ENCODE measurements at regions not wholly inside any gene's neighbourhood (a gene's known extent, or its start where the extent isn't known, plus 50 kb on each side); places are given as distances from the start of the nearest gene placed in this dataset.

DNA sequence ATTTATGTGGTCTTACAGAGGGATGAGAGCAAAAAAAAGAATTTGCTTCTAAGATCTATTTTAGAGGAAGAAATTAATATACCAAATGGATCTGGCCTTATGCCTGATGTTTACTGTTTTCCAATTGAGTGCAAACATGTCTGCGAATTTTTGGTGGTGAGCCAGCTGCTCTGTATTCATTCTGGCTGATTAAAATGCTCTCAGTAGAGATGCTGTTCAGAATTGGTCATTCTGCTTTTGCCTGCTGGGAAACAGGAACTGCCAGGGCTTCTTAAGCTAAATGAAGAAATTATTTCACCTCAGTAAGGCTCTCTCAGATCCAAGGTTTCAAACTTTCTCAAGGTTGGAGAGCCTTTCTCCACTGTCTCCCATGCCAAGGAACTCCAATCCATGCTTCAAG is 132.0 kb upstream of the SV2C start:
- Histone ChIP-seq H3K9me3 (ENCODE audit: control insufficient read depth, insufficient read depth, low read length) (no peaks in the 10 kb centered on the region), H3K27ac (ENCODE audit: low read depth, low read length) (no peak overlapping the region), H3K79me2 (ENCODE audit: control insufficient read depth, low read length) (no peaks in the 10 kb centered on the region), H3K4me3 (ENCODE audit: low read length) (no peak overlapping the region), H4K20me1 (ENCODE audit: control insufficient read depth, insufficient read depth, low read depth, low read length) (no peaks in the 10 kb centered on the region), H3K9me2 (replicated peaks; ENCODE audit: control insufficient read depth, low read length) (no peaks in the 10 kb centered on the region), H3K4me2 (ENCODE audit: low read length) (no peak overlapping the region), H3K36me3 (ENCODE audit: control insufficient read depth, low read length) (no peaks in the 10 kb centered on the region), H3K4me1 (ENCODE audit: control insufficient read depth, low read length) (no peaks in the 10 kb centered on the region), H3K27me3 (ENCODE audit: control insufficient read depth, low read length) (0 out of 2 replicates have a peak, but pooled peaks cover 2% of the 10 kb centered on the region), H3F3A (ENCODE audit: control insufficient read depth, insufficient read depth) (no peaks in the 10 kb centered on the region)
- TF ChIP-seq, protein P1, sequence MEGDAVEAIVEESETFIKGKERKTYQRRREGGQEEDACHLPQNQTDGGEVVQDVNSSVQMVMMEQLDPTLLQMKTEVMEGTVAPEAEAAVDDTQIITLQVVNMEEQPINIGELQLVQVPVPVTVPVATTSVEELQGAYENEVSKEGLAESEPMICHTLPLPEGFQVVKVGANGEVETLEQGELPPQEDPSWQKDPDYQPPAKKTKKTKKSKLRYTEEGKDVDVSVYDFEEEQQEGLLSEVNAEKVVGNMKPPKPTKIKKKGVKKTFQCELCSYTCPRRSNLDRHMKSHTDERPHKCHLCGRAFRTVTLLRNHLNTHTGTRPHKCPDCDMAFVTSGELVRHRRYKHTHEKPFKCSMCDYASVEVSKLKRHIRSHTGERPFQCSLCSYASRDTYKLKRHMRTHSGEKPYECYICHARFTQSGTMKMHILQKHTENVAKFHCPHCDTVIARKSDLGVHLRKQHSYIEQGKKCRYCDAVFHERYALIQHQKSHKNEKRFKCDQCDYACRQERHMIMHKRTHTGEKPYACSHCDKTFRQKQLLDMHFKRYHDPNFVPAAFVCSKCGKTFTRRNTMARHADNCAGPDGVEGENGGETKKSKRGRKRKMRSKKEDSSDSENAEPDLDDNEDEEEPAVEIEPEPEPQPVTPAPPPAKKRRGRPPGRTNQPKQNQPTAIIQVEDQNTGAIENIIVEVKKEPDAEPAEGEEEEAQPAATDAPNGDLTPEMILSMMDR (IDR thresholded peaks at IDR 0.05; ENCODE audit: low read depth, low read length, poor library complexity, severe bottlenecking): no peak
- TF ChIP-seq EZH2phosphoT487 (IDR thresholded peaks at IDR 0.05; ENCODE audit: borderline replicate concordance, low read length): no peak

DNA sequence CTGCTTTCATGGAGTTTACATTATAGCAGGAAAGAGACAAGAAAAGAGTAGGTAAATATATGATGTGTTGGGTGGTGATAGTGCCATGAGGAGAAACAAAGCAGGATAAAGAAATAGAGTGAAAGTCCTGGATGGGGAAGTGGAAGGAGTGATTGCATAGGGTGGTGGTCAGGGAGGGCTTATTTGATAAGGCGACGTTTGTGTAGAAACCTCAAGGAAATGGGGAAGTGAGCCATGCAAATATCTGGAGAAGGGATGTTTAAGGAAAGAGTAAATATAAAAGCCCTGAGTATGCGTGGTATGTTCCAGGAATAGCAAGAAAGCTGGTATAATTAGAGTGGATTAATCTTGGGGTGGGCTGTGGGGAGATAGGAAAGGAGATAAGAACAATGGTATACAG is 134.7 kb upstream of the SV2C start:
- no peaks in the 10 kb centered on the region for H3K9me2 ChIP-seq (replicated peaks; ENCODE audit: control insufficient read depth, low read length)
- TF ChIP-seq, protein P1 (IDR thresholded peaks at IDR 0.05; ENCODE audit: low read depth, low read length, poor library complexity, severe bottlenecking): no peak
- no peak for TF ChIP-seq EZH2phosphoT487 (IDR thresholded peaks at IDR 0.05; ENCODE audit: borderline replicate concordance, low read length)
- no peaks in the 10 kb centered on the region for H3K79me2 ChIP-seq (ENCODE audit: control insufficient read depth, low read length)
- H3K9me3 ChIP-seq (ENCODE audit: control insufficient read depth, insufficient read depth, low read length): no peaks in the 10 kb centered on the region
- 0 out of 2 replicates have a peak, but pooled peaks cover 2% of the 10 kb centered on the region for H3K27me3 ChIP-seq (ENCODE audit: control insufficient read depth, low read length)
- no peak overlapping the region for H3K4me2 ChIP-seq (ENCODE audit: low read length)
- no peaks in the 10 kb centered on the region for H4K20me1 ChIP-seq (ENCODE audit: control insufficient read depth, insufficient read depth, low read depth, low read length)
- no peak overlapping the region for H3K27ac ChIP-seq (ENCODE audit: low read depth, low read length)
- H3K4me3 ChIP-seq (ENCODE audit: low read length): no peak overlapping the region
- no peaks in the 10 kb centered on the region for H3K36me3 ChIP-seq (ENCODE audit: control insufficient read depth, low read length)
- H3K4me1 ChIP-seq (ENCODE audit: control insufficient read depth, low read length): no peaks in the 10 kb centered on the region
- no peaks in the 10 kb centered on the region for H3F3A ChIP-seq (ENCODE audit: control insufficient read depth, insufficient read depth)

DNA sequence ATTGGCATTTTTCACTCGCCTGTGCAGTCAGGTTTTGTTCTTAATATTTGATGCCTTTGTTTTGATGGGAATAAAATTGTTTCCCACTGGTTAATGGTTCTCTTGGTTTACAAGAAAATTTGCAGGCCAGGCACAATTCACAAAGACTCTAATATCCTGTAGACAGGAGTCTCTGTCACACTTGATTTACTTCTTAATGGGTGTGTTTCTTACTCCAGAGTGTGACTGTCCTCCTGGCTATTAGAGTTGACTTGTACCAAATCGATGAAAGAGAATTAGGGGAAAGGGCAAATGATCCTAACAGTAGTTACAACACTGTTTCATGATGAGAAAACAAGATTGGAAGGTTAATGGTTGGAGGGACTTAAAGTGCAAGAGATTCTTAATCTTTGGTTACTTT is 142.8 kb upstream of the SV2C start:
- Histone ChIP-seq H3K4me1 (ENCODE audit: control insufficient read depth, low read length) (no peaks in the 10 kb centered on the region), H3K27me3 (ENCODE audit: control insufficient read depth, low read length) (no peaks in the 10 kb centered on the region), H3K4me2 (ENCODE audit: low read length) (no peak overlapping the region), H3K36me3 (ENCODE audit: control insufficient read depth, low read length) (no peaks in the 10 kb centered on the region), H3K27ac (ENCODE audit: low read depth, low read length) (no peak overlapping the region), H3K9me2 (replicated peaks; ENCODE audit: control insufficient read depth, low read length) (no peaks in the 10 kb centered on the region; the same call in 1 of the 2 replicates), H4K20me1 (ENCODE audit: control insufficient read depth, insufficient read depth, low read depth, low read length) (no peaks in the 10 kb centered on the region), H3K9me3 (ENCODE audit: control insufficient read depth, insufficient read depth, low read length) (no peaks in the 10 kb centered on the region), H3K79me2 (ENCODE audit: control insufficient read depth, low read length) (no peaks in the 10 kb centered on the region), H3F3A (ENCODE audit: control insufficient read depth, insufficient read depth) (no peaks in the 10 kb centered on the region), H3K4me3 (ENCODE audit: low read length) (no peak overlapping the region)
- TF ChIP-seq, protein P1 (IDR thresholded peaks at IDR 0.05; ENCODE audit: low read depth, low read length, poor library complexity, severe bottlenecking): no peak
- no peak for TF ChIP-seq EZH2phosphoT487 (IDR thresholded peaks at IDR 0.05; ENCODE audit: borderline replicate concordance, low read length)

All from DOHH2 (cell line).